OCI-LY7 (cell line): ENCODE measurements at regions not wholly inside any gene's neighbourhood (a gene's known extent, or its start where the extent isn't known, plus 50 kb on each side); places are given as distances from the start of the nearest gene placed in this dataset.

Experiments
- BruUV-seq: library from RNA; stranded (reverse); fragments of 400-500 nt; replicated peaks from 2 replicates; lab custom pipeline; 2021; lab: Mats Ljungman, UMichigan
- CTCF ChIA-PET: fragments of 300-600 bp; sonication (Branson Sonifier 250); formaldehyde crosslinking; loops from one replicate; lab custom pipeline; 2022; ENCODE audit warnings: antibody characterized with exemption; ENCODE audit not compliant: unreplicated experiment; lab: Charles Lee
- POLR2A ChIA-PET: fragments of 300-600 bp; sonication (Branson Sonifier 250); formaldehyde crosslinking; loops from one replicate; lab custom pipeline; 2022; ENCODE audit warnings: antibody characterized with exemption; lab: Charles Lee
- DNase-seq: peaks from one replicate; pipeline ENCODE4 v3.0.0-alpha.2; 2015; ENCODE audit warnings: low spot score
- H2AFZ ChIP-seq: fragments of 200-600 bp; sonication (generic), shearing (Covaris generic); 2 replicates; pipeline ENCODE4 v1.6.1; 2014; ENCODE audit warnings: mild to moderate bottlenecking, antibody characterized with exemption, low read length, moderate library complexity
- H3K27ac ChIP-seq: fragments of 200-600 bp; sonication (generic); 2 replicates; pipeline ENCODE4 v1.5.1; 2014; ENCODE audit warnings: mixed run types, low read depth, mild to moderate bottlenecking, moderate library complexity, low read length, inconsistent platforms; ENCODE audit not compliant: poor library complexity, severe bottlenecking
- H3K36me3 ChIP-seq: fragments of 200-600 bp; sonication (generic); 2 replicates; pipeline ENCODE4 v1.6.1; 2014; ENCODE audit warnings: mild to moderate bottlenecking, antibody characterized with exemption, low read length, moderate library complexity, mixed read lengths; ENCODE audit not compliant: insufficient read depth
- H3K4me1 ChIP-seq: fragments of 200-600 bp; sonication (generic); 2 replicates; pipeline ENCODE4 v1.5.1; 2014; ENCODE audit warnings: mild to moderate bottlenecking, low read length; ENCODE audit not compliant: insufficient read depth, poor library complexity, severe bottlenecking
- H3K4me2 ChIP-seq: fragments of 200-600 bp; sonication (generic); 2 replicates; pipeline ENCODE4 v1.6.1; 2014; ENCODE audit warnings: mild to moderate bottlenecking, low read length
- H3K4me3 ChIP-seq: fragments of 200-600 bp; sonication (generic); 2 replicates; pipeline ENCODE4 v1.5.1; 2014; ENCODE audit warnings: mild to moderate bottlenecking, low read depth, low read length; ENCODE audit not compliant: poor library complexity, severe bottlenecking
- H3K79me2 ChIP-seq: fragments of 200-600 bp; sonication (generic); 2 replicates; pipeline ENCODE4 v1.6.1; 2016; ENCODE audit warnings: low read depth, mild to moderate bottlenecking, low read length, moderate library complexity, mixed read lengths; ENCODE audit not compliant: insufficient read depth
- H3K9me2 ChIP-seq: fragments of 200-600 bp; sonication (generic); 2 replicates; pipeline ENCODE4 v1.6.1; 2016; ENCODE audit warnings: mild to moderate bottlenecking, low read length, mixed read lengths; ENCODE audit not compliant: insufficient read depth
- H3K9me3 ChIP-seq: fragments of 200-600 bp; sonication (generic); 2 replicates; pipeline ENCODE4 v1.6.1; 2014; ENCODE audit warnings: mild to moderate bottlenecking, mixed run types, low read length, mixed read lengths
- H4K20me1 ChIP-seq: fragments of 200-600 bp; sonication (generic); 2 replicates; pipeline ENCODE4 v1.6.1; 2014; ENCODE audit warnings: mild to moderate bottlenecking, antibody characterized with exemption, low read length, moderate library complexity, mixed read lengths; ENCODE audit not compliant: insufficient read depth
- CTCF ChIP-seq: fragments of 200-600 bp; sonication (generic); conservative IDR thresholded peaks from 2 replicates; pipeline ENCODE4 v1.5.1; 2014; ENCODE audit warnings: mild to moderate bottlenecking, antibody characterized with exemption, low read length, moderate library complexity, mixed read lengths
- EZH2phosphoT487 ChIP-seq: fragments of 200-600 bp; sonication (generic); IDR thresholded peaks from 2 replicates; pipeline ENCODE4 v1.6.1; 2018; ENCODE audit warnings: low read depth, borderline replicate concordance, mild to moderate bottlenecking, mixed run types, antibody characterized with exemption, low read length, moderate library complexity, mixed read lengths
- intact Hi-C: fragments of 100-400 bp; cut with micrococcal nuclease; formaldehyde crosslinking; loops from one replicate; pipeline ENCODE4 v1.10.0; 2022; ENCODE audit not compliant: unreplicated experiment

GRCh38 chrX:140389331-140389730 lies 115.5 kb downstream of the SOX3 start:
- Histone ChIP-seq H2AFZ (no peak overlapping the region), H3K36me3 (no peaks in the 10 kb centered on the region), H4K20me1 (no peaks in the 10 kb centered on the region), H3K9me2 (no peaks in the 10 kb centered on the region), H3K4me1 (no peaks in the 10 kb centered on the region), H3K9me3 (no peaks in the 10 kb centered on the region), H3K79me2 (no peaks in the 10 kb centered on the region), H3K27ac (no peak overlapping the region), H3K4me3 (no peak overlapping the region), H3K4me2 (no peak overlapping the region)
- intact Hi-C loops, result no loop called here
- ChIA-PET CTCF (no interaction called here), POLR2A (no interaction called here)
- TF ChIP-seq CTCF (no peak), EZH2phosphoT487 (no peak)
- no TSS peak for BruUV-seq
- DNase-seq, result no peak

- no peaks in the 10 kb centered on the region for H3K9me2 ChIP-seq
- H3K36me3 ChIP-seq, result no peaks in the 10 kb centered on the region
- no peaks in the 10 kb centered on the region for H3K9me3 ChIP-seq
- H3K4me3 ChIP-seq, result no peak overlapping the region
- no peak for DNase-seq
- no peaks in the 10 kb centered on the region for H4K20me1 ChIP-seq
- no peak for TF ChIP-seq CTCF
- TF ChIP-seq EZH2phosphoT487, result no peak
- H3K27ac ChIP-seq, result no peak overlapping the region
- H3K4me2 ChIP-seq, result no peak overlapping the region
- POLR2A ChIA-PET, result interaction anchor here (0.7 kb wide), 1 partner anchor 430 kb away, joined by 5 read pairs; the partner anchor contains the start of gene ATP11C
- no peaks in the 10 kb centered on the region for H3K4me1 ChIP-seq
- H3K79me2 ChIP-seq, result no peaks in the 10 kb centered on the region
- no TSS peak for BruUV-seq
- CTCF ChIA-PET, result no interaction called here
- H2AFZ ChIP-seq, result no peak overlapping the region
- intact Hi-C loops, result no loop called here
Measured at GRCh38 chrX:140362861-140363260, 142.0 kb downstream of the SOX3 start.

- Histone ChIP-seq H3K9me3 (no peaks in the 10 kb centered on the region), H4K20me1 (no peaks in the 10 kb centered on the region), H3K9me2 (no peaks in the 10 kb centered on the region), H3K4me2 (no peak overlapping the region), H2AFZ (no peak overlapping the region), H3K79me2 (no peaks in the 10 kb centered on the region), H3K4me3 (no peak overlapping the region), H3K4me1 (no peaks in the 10 kb centered on the region), H3K36me3 (no peaks in the 10 kb centered on the region), H3K27ac (no peak overlapping the region)
- no peak for TF ChIP-seq EZH2phosphoT487
- no peak for TF ChIP-seq CTCF
- POLR2A ChIA-PET, result no interaction called here
- no peak for DNase-seq
- CTCF ChIA-PET, result no interaction called here
- intact Hi-C loops, result no loop called here
- no TSS peak for BruUV-seq
Measured at GRCh38 chrX:140360924-140361323, 143.9 kb downstream of the SOX3 start.
